Mammary epithelial cell (primary cell): ENCODE measurements at regions not wholly inside any gene's neighbourhood (a gene's known extent, or its start where the extent isn't known, plus 50 kb on each side); places are given as distances from the start of the nearest gene placed in this dataset.

Experiments
- EZH2 ChIP-seq: IDR thresholded peaks from 2 replicates; pipeline ENCODE4 v1.6.1; 2012; ENCODE audit warnings: low read length, inconsistent platforms, borderline replicate concordance
- TF ChIP-seq, protein P1 (sequence below), 2 donors: IDR thresholded peaks in 1 of 2; conservative IDR thresholded peaks in 1 of 2; 2 replicates each; pipeline ENCODE4 v1.5.1; 2011 to 2012; ENCODE audit warnings: inconsistent platforms in 2 of 2, low read length in 2 of 2, mild to moderate bottlenecking in 2 of 2, control low read depth in 1 of 2, low read depth in 1 of 2; ENCODE audit not compliant: insufficient read depth in 1 of 2; ENCODE audit errors: extremely low read depth in 1 of 2

DNA sequence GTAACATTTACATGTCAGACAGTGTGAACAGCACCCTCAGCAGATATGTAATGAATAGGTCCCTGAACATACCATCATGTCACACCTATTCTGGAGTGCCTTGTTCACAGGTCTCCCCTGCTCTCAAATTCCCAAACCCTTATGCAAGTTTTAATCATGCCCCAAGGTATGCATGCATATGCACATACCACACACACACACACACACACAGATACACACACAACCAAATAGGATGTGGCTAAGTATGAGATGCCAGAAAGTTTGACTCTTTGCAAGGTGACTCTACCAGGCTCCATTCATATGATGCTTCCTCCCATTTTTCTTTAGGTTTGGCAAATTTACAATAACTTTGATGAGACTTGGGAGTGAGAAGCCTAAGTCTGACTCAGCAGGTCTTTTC lies 243.8 kb upstream of the IRAK1BP1 start:
- TF ChIP-seq, protein P1, sequence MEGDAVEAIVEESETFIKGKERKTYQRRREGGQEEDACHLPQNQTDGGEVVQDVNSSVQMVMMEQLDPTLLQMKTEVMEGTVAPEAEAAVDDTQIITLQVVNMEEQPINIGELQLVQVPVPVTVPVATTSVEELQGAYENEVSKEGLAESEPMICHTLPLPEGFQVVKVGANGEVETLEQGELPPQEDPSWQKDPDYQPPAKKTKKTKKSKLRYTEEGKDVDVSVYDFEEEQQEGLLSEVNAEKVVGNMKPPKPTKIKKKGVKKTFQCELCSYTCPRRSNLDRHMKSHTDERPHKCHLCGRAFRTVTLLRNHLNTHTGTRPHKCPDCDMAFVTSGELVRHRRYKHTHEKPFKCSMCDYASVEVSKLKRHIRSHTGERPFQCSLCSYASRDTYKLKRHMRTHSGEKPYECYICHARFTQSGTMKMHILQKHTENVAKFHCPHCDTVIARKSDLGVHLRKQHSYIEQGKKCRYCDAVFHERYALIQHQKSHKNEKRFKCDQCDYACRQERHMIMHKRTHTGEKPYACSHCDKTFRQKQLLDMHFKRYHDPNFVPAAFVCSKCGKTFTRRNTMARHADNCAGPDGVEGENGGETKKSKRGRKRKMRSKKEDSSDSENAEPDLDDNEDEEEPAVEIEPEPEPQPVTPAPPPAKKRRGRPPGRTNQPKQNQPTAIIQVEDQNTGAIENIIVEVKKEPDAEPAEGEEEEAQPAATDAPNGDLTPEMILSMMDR (conservative IDR thresholded peaks at IDR 0.05 in 1 of 2, IDR thresholded peaks at IDR 0.05 in 1 of 2; ENCODE audit: extremely low read depth in 1 of 2, insufficient read depth in 1 of 2, low read depth in 1 of 2, low read length in 2 of 2) = no peak
- TF ChIP-seq EZH2 = no peak
